Tibial artery (tissue), 4 donors: ENCODE measurements at regions not wholly inside any gene's neighbourhood (a gene's known extent, or its start where the extent isn't known, plus 50 kb on each side); places are given as distances from the start of the nearest gene placed in this dataset.

ENCODE experiments used
- DNase-seq, 2 donors: peaks; one replicate each; pipeline ENCODE4 v3.0.0-alpha.2; 2019
- H3K27ac ChIP-seq, 2 donors: fragments of 200-600 bp; sonication (generic) in 1 of 2; 1 replicate in 1 of 2; 2 replicates in 1 of 2; pipeline ENCODE4 v1.5.1; 2018 to 2019; ENCODE audit warnings: mild to moderate bottlenecking in 1 of 2
- H3K27me3 ChIP-seq, 2 donors: fragments of 200-600 bp; sonication (generic) in 1 of 2; one replicate each; pipeline versions ENCODE4 v1.5.1 to v1.6.0; 2016 to 2019
- H3K36me3 ChIP-seq, 3 donors: fragments of 200-600 bp; sonication (generic) in 2 of 3; one replicate each; pipeline ENCODE4 v1.5.1; 2016 to 2019; ENCODE audit warnings: mild to moderate bottlenecking in 2 of 3
- H3K4me1 ChIP-seq, 4 donors: fragments of 200-600 bp; sonication (generic) in 2 of 4; 1 replicate in 3 of 4; 2 replicates in 1 of 4; pipeline ENCODE4 v1.5.1; 2016 to 2019
- H3K4me3 ChIP-seq, 2 donors: fragments of 200-600 bp; sonication (generic) in 1 of 2; 1 replicate in 1 of 2; 2 replicates in 1 of 2; pipeline ENCODE4 v1.5.1; 2018 to 2019; ENCODE audit warnings: mild to moderate bottlenecking in 2 of 2
- H3K9me3 ChIP-seq, 3 donors: fragments of 200-600 bp; sonication (generic) in 1 of 3; one replicate each; pipeline ENCODE4 v1.5.1; 2016 to 2019
- CTCF ChIP-seq, 2 experiments: fragments of 200-600 bp in 1 of 2; fragments of 450-650 bp in 1 of 2; IDR thresholded peaks; one replicate each; pipeline ENCODE4 v1.5.1; 2017 to 2019; ENCODE audit warnings: antibody characterized with exemption in 2 of 2, mild to moderate bottlenecking in 1 of 2, moderate library complexity in 1 of 2
- intact Hi-C: fragments of 100-400 bp; cut with DNase I; formaldehyde crosslinking; loops from one replicate; pipeline ENCODE4 v1.15.0; 2023; ENCODE audit warnings: low total_unique reads

- no peaks in the 10 kb centered on the region for H3K36me3 ChIP-seq
- H3K9me3 ChIP-seq = no peaks in the 10 kb centered on the region
- no peaks in the 10 kb centered on the region for H3K27me3 ChIP-seq
- H3K4me1 ChIP-seq = no peaks in the 10 kb centered on the region
- H3K4me3 ChIP-seq = no peak overlapping the region
- TF ChIP-seq CTCF (IDR thresholded peaks at IDR 0.05) = no peak
- DNase-seq = no peak
- intact Hi-C loops = no loop called here
- H3K27ac ChIP-seq = no peak overlapping the region
Observed at GRCh38 chr13:47639738-47640447, 361.2 kb downstream of the SUCLA2 start.

- H3K4me1 ChIP-seq = no peaks in the 10 kb centered on the region
- no peaks in the 10 kb centered on the region for H3K9me3 ChIP-seq
- no peak for TF ChIP-seq CTCF (IDR thresholded peaks at IDR 0.05)
- no peaks in the 10 kb centered on the region for H3K36me3 ChIP-seq
- intact Hi-C loops = no loop called here
- H3K4me3 ChIP-seq = no peak overlapping the region
- H3K27ac ChIP-seq = no peak overlapping the region
- no peak for DNase-seq
- no peaks in the 10 kb centered on the region for H3K27me3 ChIP-seq
Observed at GRCh38 chr13:47638627-47639026, 362.4 kb downstream of the SUCLA2 start.

GRCh38 chr13:47632311-47632710, 368.8 kb downstream of the SUCLA2 start:
- no peak for TF ChIP-seq CTCF (IDR thresholded peaks at IDR 0.05)
- DNase-seq = no peak
- intact Hi-C loops = no loop called here

DNA sequence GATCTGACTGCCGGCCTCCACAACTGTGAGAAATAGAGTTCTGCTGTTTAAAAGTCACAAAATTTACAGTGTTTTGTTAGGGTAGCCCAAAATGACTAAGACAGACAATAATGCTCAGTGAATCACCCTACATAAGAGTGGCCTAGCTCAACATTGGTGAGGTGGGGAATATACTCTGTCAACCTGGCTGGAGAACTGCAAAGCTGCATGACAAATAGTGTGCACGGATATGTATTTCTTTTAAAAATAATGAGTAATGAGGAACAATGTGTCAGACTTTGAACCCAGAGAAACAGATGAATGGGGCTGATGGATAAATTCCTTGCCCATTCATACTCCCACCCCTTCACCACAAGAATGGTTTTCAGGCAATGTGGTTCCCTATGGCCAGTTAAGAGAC, 372.4 kb downstream of the SUCLA2 start:
- intact Hi-C loops = no loop called here
- Histone ChIP-seq H3K27me3 (no peaks in the 10 kb centered on the region), H3K27ac (no peak overlapping the region), H3K4me3 (no peak overlapping the region), H3K4me1 (no peaks in the 10 kb centered on the region), H3K9me3 (no peaks in the 10 kb centered on the region), H3K36me3 (no peaks in the 10 kb centered on the region)
- TF ChIP-seq CTCF (IDR thresholded peaks at IDR 0.05) = no peak
- no peak for DNase-seq

More at GRCh38 chr13:47632311-47632710, 368.8 kb downstream of the SUCLA2 start:
- Histone ChIP-seq H3K27me3 (no peaks in the 10 kb centered on the region), H3K36me3 (no peaks in the 10 kb centered on the region), H3K9me3 (no peaks in the 10 kb centered on the region), H3K27ac (no peak overlapping the region), H3K4me3 (no peak overlapping the region), H3K4me1 (no peaks in the 10 kb centered on the region)

- no peaks in the 10 kb centered on the region for H3K4me1 ChIP-seq
- no peak overlapping the region for H3K27ac ChIP-seq
- DNase-seq = no peak
- H3K4me3 ChIP-seq = no peak overlapping the region
- no peaks in the 10 kb centered on the region for H3K27me3 ChIP-seq
- intact Hi-C loops = no loop called here
- H3K9me3 ChIP-seq = peaks cover 0 to 4% (median 0%) of the 10 kb centered on the region in 3 donors
- TF ChIP-seq CTCF (IDR thresholded peaks at IDR 0.05) = no peak
- H3K36me3 ChIP-seq = no peaks in the 10 kb centered on the region
Observed at GRCh38 chr13:47623862-47624261, 377.2 kb downstream of the SUCLA2 start.
